H7 (cell line): ENCODE measurements at regions not wholly inside any gene's neighbourhood (a gene's known extent, or its start where the extent isn't known, plus 50 kb on each side); places are given as distances from the start of the nearest gene placed in this dataset.
"Not testable (repeated sequence)": the region's sequence is repeated elsewhere in the genome, so short reads cannot be mapped to it uniquely, and the experiment has no call there.

ENCODE experiments used
- DNase-seq: peaks from one replicate; pipeline ENCODE4 v3.0.0; 2012
- H3K27me3 ChIP-seq: 2 replicates; pipeline ENCODE4 v1.6.0; 2011; ENCODE audit warnings: mild to moderate bottlenecking, low read length; ENCODE audit not compliant: control insufficient read depth, insufficient read depth
- H3K36me3 ChIP-seq: replicated peaks from 2 replicates; pipeline ENCODE4 v1.5.1; 2011; ENCODE audit warnings: low read length; ENCODE audit not compliant: control insufficient read depth, insufficient read depth
- H3K4me3 ChIP-seq: 2 replicates; pipeline ENCODE4 v1.5.1; 2011; ENCODE audit warnings: low read depth, mild to moderate bottlenecking, control low read depth, low read length, moderate library complexity; ENCODE audit not compliant: insufficient read depth

GRCh38 chr5:34465301-34465700 is 190.8 kb upstream of the RAI14 start:
- H3K27me3 ChIP-seq, H3K4me3 ChIP-seq, H3K36me3 ChIP-seq, DNase-seq: not testable (repeated sequence)

GRCh38 chr5:34466519-34467388 is 189.4 kb upstream of the RAI14 start:
- DNase-seq, H3K36me3 ChIP-seq, H3K4me3 ChIP-seq, H3K27me3 ChIP-seq: not testable (repeated sequence)

DNA sequence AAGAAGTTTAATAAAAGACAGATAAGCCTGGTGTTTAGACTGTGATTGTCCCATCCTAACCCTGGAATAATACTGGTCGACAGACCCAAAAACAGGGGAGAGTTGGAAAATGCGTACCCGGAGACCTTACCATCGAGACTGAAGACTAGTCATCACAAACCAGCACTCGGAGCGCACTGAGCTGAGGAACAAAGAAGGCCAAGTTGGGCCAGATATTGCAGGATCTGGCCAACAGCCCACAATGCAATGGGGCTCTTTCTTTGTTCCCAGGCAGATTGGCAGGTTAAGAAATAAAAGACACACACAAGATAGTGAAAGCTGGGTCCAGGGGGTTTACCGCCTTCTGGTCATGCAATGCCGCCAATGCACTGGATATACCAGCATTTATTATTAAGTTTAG is 188.7 kb upstream of the RAI14 start:
- no peaks in the 10 kb centered on the region for H3K27me3 ChIP-seq
- no peaks in the 10 kb centered on the region for H3K36me3 ChIP-seq
- no peak overlapping the region for H3K4me3 ChIP-seq
- no peak for DNase-seq

DNA sequence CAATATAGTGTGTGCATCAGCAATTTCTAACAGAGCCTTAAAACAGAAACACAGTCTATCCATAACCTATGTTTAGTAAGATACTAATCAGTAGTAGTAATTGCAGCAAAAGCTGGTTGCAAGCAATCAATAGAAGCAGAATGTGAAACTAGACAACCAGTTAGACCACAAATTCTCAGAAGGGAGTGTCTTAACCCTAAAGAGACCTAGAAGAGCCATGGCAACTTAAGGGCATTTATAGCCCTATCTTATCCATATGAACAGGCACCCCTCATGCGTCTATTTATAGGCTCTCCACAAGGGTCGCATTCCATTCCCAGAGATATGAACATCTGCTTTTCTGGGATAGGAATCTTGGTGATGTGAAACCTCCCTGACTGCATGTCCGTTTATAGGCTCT is 188.1 kb upstream of the RAI14 start:
- DNase-seq, H3K36me3 ChIP-seq, H3K27me3 ChIP-seq, H3K4me3 ChIP-seq: not testable (repeated sequence)

- no peak for DNase-seq
- H3K4me3 ChIP-seq = no peak overlapping the region
- no peaks in the 10 kb centered on the region for H3K27me3 ChIP-seq
- no peaks in the 10 kb centered on the region for H3K36me3 ChIP-seq
Measured at GRCh38 chr5:34469971-34470370, 186.2 kb upstream of the RAI14 start.

DNA sequence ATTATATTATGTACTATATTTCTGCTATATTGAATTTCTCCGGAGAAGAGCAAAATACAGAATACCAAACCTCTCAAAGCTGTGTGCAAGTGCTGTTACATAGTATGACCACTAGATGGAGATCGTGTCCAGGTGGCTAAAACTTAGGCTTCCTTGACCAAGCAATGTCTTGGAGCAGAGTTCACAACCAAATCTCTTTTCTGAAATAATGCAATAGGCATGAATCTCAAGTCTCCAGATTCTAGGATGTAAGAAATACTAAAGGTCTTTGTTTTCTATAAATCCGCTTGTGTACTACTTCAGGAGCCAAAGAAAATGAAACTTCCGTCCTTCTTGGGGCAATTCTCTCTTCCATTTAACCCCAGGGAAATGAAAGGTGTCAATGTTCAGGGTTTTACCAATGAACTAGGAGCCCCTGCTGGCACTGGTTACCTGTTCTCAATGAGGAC is 181.5 kb upstream of the RAI14 start:
- H3K4me3 ChIP-seq = no peak overlapping the region
- no peaks in the 10 kb centered on the region for H3K36me3 ChIP-seq
- DNase-seq = peak; percentile 44
- no peaks in the 10 kb centered on the region for H3K27me3 ChIP-seq

DNA sequence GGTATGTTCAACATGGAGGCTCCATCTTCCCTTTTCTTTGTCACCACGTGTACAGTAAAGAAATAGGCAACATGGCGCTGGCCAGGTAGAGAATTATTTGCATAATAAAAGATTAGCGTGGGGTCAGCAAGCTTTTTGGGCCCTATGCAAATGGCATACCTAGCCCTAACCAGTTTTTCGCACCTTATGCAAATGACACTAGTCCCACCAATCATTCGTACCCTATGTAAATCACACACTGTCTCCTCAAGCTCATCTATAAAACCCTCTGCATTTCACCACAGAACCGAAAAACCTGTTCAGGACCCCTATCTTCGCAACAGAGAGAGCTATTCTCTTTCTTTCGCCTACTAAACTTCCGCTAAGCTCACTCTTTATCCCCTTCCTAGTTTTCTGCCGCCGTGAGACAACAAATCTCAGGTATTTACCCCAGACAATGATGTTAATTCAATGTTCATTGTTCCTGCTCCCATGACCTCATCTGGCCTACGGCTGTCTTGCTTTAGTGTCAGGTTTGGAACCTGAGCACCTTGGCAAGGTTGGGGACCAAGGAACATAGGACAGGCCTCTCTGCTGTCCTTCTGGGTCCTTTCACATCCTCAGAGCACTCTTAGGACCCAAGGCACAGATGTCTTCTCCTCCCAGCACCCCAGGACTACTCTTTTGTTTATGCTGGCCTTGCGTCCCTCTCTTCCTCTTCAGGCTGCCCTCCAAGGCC is 180.7 kb upstream of the RAI14 start:
- Histone ChIP-seq H3K27me3 (no peaks in the 10 kb centered on the region), H3K36me3 (no peaks in the 10 kb centered on the region), H3K4me3 (peak overlapping the region; percentile 4; the same call in 1 of the 2 replicates)
- peak; percentile 64 for DNase-seq

DNA sequence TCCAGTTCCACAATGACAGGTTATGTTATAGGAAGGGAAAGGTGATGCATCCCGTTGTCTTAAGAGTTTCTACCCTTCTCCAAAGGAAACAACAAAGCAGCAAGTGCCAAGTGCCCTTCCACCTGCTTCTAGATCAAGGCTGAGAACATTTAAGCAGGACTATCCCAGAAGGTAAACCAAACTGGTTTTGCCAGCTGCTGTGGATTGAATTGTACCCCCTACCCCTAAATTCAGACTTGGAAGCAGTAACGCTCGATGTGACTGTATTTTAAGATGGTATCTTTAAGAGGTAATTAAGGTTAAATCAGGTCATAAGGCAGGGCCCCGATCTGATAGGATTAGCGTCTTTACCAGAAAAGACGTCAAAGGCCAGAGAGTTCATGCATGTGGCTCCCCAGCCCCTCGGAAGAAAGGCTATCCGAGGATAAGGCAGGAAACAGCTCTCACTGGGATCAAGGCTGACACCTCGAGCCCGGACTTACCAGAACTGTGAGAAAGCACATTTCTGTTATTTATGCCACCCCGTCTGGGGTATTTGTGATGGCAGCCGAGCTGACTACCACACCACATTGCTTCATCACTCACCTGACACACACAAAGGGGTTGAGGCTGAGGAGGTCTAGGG is 179.1 kb upstream of the RAI14 start:
- H3K4me3 ChIP-seq = no peak overlapping the region
- H3K27me3 ChIP-seq = no peaks in the 10 kb centered on the region
- no peak for DNase-seq
- no peaks in the 10 kb centered on the region for H3K36me3 ChIP-seq

- Histone ChIP-seq H3K4me3 (no peak overlapping the region), H3K36me3 (no peaks in the 10 kb centered on the region), H3K27me3 (no peaks in the 10 kb centered on the region)
- no peak for DNase-seq
Measured at GRCh38 chr5:34480810-34481528, 175.2 kb upstream of the RAI14 start.

DNA sequence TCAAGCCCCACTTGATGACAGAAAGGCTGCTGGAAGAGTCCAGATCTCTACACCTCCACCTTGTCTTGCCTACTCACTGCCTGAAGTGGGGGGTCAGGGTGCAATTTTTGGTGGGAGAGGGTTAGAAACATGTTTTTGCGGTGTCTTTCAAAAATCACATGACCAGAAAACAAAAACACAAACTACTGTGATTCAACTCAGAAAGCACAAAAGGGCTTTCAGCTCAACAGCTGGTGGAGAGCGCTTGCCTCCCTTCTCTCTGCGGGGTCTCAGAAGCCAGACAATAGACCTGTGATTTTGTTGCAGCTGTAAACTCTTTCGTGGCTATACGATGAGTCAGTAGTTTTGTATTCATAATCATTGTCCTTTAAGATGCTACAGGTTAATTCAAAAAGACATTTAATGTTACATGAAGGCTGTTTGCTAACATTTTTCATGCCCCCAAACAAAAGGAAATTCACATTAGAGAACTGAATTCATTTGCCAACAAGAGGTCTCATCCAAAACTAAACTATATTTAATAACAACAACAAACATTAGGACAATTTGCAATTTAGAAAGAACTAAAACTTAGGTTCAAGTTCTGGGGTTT is 172.6 kb upstream of the RAI14 start:
- Histone ChIP-seq H3K36me3 (no peaks in the 10 kb centered on the region), H3K4me3 (no peak overlapping the region), H3K27me3 (no peaks in the 10 kb centered on the region)
- DNase-seq = peak; percentile 59

DNA sequence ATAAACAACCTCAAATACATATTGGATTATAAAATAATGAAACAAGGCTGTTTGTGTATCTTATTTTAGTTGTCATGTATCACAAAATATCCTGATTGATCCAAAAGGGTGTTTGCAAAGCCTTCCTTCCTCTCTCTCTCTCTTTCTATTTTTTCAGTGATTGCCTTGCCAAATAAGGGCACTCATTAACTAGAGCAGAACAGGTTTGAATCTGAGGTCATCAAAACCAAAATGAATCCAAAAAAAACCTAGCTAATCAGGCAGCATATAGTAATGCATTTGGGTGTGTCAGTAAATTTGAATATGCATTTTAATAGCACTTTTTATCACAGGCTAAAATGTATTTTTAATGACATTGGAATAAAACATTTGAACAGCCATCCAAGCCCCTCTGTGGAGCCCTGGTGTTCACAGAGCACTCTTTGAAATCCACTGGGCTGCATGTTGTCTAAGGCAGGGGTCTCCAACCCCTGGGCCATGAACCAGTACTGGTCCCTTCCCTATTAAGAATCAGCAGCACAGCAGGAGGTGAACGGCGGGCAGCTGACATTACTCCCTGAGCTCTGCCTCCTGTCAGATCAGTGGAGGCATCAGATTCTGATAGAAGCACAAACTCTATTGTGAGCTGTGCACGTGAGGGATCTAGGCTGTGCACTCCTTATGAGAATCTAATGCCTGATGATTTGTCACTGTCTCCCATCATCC is 171.8 kb upstream of the RAI14 start:
- DNase-seq = no peak
- Histone ChIP-seq H3K36me3 (no peaks in the 10 kb centered on the region), H3K4me3 (no peak overlapping the region), H3K27me3 (no peaks in the 10 kb centered on the region)

DNA sequence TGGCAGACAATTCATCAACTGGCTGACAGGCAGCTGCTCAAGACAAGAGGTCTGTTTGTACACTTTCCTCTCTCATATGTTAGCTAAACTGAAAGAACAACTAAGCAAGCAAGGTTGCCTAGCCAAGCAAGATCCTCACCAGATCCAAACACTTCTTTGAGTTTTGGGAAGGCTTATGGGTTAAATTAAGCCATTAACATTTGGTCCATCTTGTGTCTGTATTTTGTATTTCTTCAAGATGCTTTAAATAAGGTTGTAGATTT is 170.4 kb upstream of the RAI14 start:
- DNase-seq = no peak
- Histone ChIP-seq H3K36me3 (no peaks in the 10 kb centered on the region), H3K4me3 (no peak overlapping the region), H3K27me3 (no peaks in the 10 kb centered on the region)

DNA sequence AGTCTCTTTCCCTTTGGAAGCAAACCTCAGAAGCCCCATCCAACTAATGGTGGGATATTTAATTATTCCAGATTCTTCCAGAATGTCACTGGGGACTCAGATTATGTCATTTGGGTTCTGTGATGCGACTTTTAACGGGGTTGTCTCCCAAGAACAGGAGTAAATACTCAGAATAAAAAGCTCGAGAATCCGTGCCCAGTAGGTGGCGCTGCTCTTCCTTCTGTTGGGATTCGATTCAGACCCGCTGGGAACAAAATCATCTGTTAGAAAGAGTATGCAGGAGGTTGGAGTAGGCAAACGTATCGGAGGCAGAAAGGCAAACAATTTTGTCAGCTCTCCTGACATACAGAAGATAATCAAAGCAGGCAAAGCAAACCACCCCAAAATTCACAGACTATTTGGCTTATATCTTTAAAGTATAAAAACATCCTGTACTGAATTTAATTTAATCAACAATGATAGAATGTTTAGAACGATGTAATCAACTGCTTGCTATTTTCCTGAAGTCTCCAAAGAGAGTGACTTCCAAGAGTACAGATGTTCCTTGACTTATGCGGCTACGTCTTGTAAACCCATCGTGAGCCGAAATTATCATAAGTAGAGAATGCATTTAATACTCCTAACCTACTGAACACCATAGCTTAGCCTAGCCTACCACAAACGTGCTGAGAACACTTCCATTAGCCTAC is 169.8 kb upstream of the RAI14 start:
- H3K36me3 ChIP-seq = no peaks in the 10 kb centered on the region
- H3K4me3 ChIP-seq = no peak overlapping the region
- DNase-seq = peak; percentile 70
- H3K27me3 ChIP-seq = no peaks in the 10 kb centered on the region
